Muscle layer of colon (tissue), 2 donors: ENCODE measurements at regions not wholly inside any gene's neighbourhood (a gene's known extent, or its start where the extent isn't known, plus 50 kb on each side); places are given as distances from the start of the nearest gene placed in this dataset.
"Not testable (repeated sequence)": the region's sequence is repeated elsewhere in the genome, so short reads cannot be mapped to it uniquely, and the experiment has no call there.

Source experiments
- H3K27ac ChIP-seq: one replicate; pipeline ENCODE4 v1.7.0; 2013; ENCODE audit warnings: low read depth, mild to moderate bottlenecking, low read length, moderate library complexity
- H3K27me3 ChIP-seq, 2 donors: one replicate each; pipeline ENCODE4 v1.7.0; 2013; ENCODE audit warnings: low read length in 2 of 2, mild to moderate bottlenecking in 2 of 2; ENCODE audit not compliant: insufficient read depth in 2 of 2, control insufficient read depth in 1 of 2
- H3K36me3 ChIP-seq: one replicate; pipeline ENCODE4 v1.7.0; 2013; ENCODE audit warnings: mild to moderate bottlenecking, low read length; ENCODE audit not compliant: insufficient read depth
- H3K4me1 ChIP-seq: one replicate; pipeline ENCODE4 v1.7.0; 2013; ENCODE audit warnings: mild to moderate bottlenecking, low read length; ENCODE audit not compliant: insufficient read depth
- H3K4me3 ChIP-seq, 2 donors: one replicate each; pipeline ENCODE4 v1.7.0; 2013; ENCODE audit warnings: low read length in 2 of 2, low read depth in 1 of 2, mild to moderate bottlenecking in 1 of 2, moderate library complexity in 1 of 2
- H3K9ac ChIP-seq: one replicate; pipeline ENCODE4 v1.7.0; 2013; ENCODE audit warnings: low read length
- H3K9me3 ChIP-seq: one replicate; pipeline ENCODE4 v1.7.0; 2013; ENCODE audit warnings: mild to moderate bottlenecking, low read length
- donor health status: abdominal sarcoma.
- donor health status: Adenocarcinoma of cecum.

DNA sequence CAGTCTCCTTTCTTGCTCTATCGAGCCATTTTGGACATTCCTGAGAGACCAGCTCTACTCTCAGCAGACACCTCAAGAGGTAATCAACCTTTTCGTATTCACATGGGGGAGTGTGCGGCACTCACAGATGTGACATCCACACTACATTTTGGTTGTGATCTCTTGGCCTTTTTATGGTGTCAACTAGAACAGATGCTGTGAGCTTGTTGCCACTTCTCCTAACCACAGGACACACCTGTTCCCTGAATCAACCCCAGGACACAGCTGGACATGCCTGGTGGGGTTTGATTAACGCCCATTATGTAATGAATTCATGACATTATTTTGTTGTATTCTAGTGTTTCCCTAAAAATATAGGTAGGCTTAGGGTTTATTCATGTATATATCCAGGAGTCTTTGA, 1143.6 kb downstream of the TMEM121 start:
- no peak overlapping the region for H3K27ac ChIP-seq
- no peak overlapping the region for H3K4me3 ChIP-seq
- H3K36me3 ChIP-seq, result no peaks in the 10 kb centered on the region
- H3K9me3 ChIP-seq, result no peaks in the 10 kb centered on the region
- no peaks in the 10 kb centered on the region for H3K4me1 ChIP-seq
- H3K9ac ChIP-seq, result no peak overlapping the region
- peaks cover 0 to 4% of the 10 kb centered on the region in 2 donors for H3K27me3 ChIP-seq

DNA sequence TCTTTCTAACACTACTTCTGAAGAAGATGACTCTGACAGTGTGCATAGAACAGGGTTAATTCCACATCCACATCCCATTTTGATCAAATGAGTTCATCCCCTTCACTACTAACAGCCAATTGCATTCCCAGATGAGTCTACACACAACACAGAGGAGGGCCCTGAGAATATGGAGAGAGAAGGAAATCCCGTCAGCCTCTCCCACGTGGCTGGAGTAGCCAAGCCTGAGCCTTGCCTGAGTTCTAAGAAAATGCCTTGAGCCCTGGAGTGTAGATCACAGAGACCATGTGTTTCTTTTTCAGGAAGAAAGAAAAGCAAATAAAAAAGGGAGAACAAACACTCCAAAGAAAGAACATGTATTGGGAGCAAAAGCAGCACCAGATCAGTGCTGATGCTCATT, 1147.7 kb downstream of the TMEM121 start:
- H3K4me1 ChIP-seq, result not testable (repeated sequence)

DNA sequence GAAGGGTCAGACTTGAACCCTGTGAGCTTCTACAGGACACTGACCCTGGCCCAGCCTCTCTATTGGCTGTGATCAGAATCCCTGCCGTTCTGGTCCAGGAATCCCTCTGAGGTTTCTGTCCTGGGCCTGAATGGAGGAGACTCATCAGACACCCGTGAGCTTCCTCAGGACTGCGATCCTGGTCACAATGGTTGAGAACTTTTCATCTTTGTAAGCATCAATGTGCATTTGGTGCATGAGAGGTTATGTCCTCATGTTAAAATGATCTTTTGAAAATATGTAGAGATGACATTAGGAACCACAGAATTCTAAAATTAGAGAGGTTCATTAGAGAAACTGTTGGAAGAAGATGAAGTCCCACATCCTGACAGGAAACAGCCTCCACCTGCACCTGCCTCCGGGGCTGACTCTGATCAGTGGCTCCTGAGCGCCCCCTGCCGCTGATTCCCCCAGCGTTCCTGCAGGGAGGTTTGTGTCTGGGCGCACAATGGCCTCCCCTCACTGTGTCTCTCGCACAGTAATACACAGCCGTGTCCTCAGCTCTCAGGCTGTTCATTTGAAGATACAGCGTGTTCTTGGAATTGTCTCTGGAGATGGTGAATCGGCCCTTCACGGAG, 1148.2 kb downstream of the TMEM121 start:
- not testable (repeated sequence) for H3K9me3 ChIP-seq, H3K27me3 ChIP-seq, H3K27ac ChIP-seq, H3K4me3 ChIP-seq, H3K4me1 ChIP-seq, H3K9ac ChIP-seq, H3K36me3 ChIP-seq

More for the DNA sequence above, 1147.7 kb downstream of the TMEM121 start:
- not testable (repeated sequence) for H3K9me3 ChIP-seq, H3K9ac ChIP-seq, H3K36me3 ChIP-seq, H3K4me3 ChIP-seq, H3K27me3 ChIP-seq, H3K27ac ChIP-seq

DNA sequence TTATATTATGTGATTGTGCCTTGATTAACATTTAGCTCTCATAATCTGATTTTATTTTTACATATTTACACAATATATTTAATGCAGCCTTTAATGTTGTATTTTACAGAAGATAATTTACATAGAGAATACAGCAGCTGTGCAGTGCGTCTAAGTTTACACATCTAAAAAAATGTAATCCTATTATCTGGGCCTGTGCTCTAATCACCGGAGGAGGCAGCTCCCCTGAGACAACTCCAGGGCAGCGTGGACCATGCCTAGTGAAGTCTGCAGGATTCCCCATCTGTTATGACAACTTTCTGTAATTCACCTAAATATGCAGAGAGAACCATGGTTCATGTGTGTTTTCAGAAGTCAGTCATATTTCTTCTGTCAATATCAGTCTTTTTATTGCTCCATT, 1149.3 kb downstream of the TMEM121 start:
- H3K4me1 ChIP-seq, H3K9ac ChIP-seq, H3K27me3 ChIP-seq, H3K36me3 ChIP-seq, H3K9me3 ChIP-seq, H3K27ac ChIP-seq, H3K4me3 ChIP-seq: not testable (repeated sequence)

DNA sequence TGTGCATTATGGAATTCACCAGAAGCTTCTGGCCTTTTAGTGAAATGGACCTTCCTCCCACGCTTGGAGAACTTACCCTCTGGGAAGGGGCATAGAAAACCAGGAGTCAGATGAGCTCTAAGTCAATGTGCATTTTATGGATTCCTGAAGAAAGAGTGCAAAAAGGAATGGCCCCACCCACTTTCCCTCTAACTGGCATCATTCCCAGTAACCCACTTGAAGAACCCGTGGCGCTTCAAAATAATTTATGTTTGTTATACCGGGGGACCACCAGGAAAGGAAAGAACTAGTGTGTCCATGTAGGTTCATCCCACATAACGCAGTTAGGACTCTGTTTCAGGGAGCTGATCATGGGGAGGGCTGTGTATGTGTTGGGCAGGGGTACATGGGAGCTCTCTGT, 1153.4 kb downstream of the TMEM121 start:
- Histone ChIP-seq H3K27me3 (no peaks in the 10 kb centered on the region), H3K27ac (no peak overlapping the region), H3K4me1 (no peaks in the 10 kb centered on the region), H3K9me3 (no peaks in the 10 kb centered on the region), H3K36me3 (no peaks in the 10 kb centered on the region), H3K9ac (no peak overlapping the region), H3K4me3 (no peak overlapping the region)

DNA sequence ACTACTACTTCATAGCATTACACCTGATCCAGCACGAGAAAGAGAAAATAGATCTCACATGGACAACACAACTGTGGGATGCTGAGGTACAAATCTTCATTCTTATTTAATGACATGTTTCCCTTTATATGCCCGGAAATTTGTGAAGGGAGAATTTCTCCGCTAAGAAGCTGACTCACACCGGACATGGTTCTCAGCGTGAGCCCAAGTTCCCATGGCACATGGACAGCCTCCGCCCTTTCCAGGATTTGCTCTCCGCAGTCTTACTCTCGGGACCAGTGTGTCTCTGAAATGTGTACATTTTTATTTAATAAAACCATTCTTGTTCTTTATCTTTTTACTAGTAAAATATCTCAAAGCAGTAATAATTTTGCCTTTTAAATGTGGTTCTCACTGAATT, 1154.8 kb downstream of the TMEM121 start:
- Histone ChIP-seq H3K27ac (no peak overlapping the region), H3K9ac (no peak overlapping the region), H3K36me3 (no peaks in the 10 kb centered on the region), H3K4me3 (no peak overlapping the region), H3K4me1 (no peaks in the 10 kb centered on the region), H3K27me3 (no peaks in the 10 kb centered on the region), H3K9me3 (no peaks in the 10 kb centered on the region)

DNA sequence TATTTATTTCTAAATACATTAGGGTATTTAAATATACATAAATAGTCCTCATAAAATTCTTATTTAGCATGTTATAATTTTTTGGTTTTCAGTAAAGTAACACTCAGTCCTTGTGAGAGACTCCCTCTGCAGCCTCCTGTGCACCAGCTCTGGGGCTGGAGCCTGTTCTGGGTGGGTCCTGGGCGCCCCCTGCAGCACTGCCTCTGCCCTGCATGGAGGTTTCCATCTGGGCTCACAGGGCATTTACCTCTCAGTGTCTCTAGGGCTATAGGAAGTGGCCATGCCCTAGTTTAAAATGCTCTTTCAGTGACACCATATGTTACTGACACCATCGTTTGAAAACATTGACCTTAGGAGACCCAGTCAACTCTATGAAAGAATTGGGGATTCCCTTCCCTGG, 1155.2 kb downstream of the TMEM121 start:
- Histone ChIP-seq H3K9me3 (no peaks in the 10 kb centered on the region), H3K27ac (no peak overlapping the region), H3K4me3 (no peak overlapping the region), H3K4me1 (no peaks in the 10 kb centered on the region), H3K9ac (no peak overlapping the region), H3K36me3 (no peaks in the 10 kb centered on the region), H3K27me3 (no peaks in the 10 kb centered on the region)

DNA sequence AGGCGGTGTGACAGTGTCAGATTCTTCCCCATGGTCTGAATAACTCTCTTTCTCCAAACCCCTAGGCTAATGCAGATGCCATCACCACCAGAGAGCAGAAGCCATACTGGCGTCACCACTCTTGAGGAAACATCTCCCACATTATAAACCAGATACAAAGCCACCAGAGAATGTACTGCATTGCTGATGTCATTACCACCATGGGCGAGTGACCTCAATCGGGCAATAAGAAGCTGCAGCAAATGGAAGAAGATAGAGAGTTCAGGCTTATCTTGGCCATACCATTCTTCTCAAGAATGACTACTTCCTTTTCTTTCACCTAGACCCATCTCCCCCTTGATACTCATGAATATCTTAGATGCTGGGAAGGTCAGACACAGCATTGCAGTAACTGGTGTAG, 1157.2 kb downstream of the TMEM121 start:
- Histone ChIP-seq H3K4me1 (no peaks in the 10 kb centered on the region), H3K27ac (no peak overlapping the region), H3K9me3 (no peaks in the 10 kb centered on the region), H3K36me3 (no peaks in the 10 kb centered on the region), H3K9ac (no peak overlapping the region), H3K4me3 (no peak overlapping the region), H3K27me3 (no peaks in the 10 kb centered on the region)

DNA sequence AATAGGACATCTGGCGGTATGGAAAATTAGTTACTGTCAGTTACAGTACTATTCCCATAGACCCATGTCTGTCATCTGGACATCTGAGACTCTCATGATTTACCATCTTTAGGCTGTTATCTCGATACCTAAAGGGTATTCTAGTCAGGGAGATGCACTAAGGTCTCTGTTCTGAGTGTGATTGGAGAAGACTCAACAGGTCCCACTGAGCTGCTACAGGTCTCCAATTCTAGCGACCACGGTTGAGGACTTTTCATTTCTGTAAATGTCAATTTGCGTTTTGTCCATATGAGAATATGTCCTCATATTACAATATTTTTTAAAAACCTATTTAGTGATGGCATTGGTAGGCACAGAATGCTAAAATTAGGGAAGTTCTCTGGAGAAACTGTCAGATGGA, 1160.2 kb downstream of the TMEM121 start:
- Histone ChIP-seq H3K4me3 (no peak overlapping the region), H3K4me1 (no peaks in the 10 kb centered on the region), H3K27me3 (no peaks in the 10 kb centered on the region), H3K9me3 (no peaks in the 10 kb centered on the region), H3K9ac (no peak overlapping the region), H3K36me3 (no peaks in the 10 kb centered on the region), H3K27ac (no peak overlapping the region)

DNA sequence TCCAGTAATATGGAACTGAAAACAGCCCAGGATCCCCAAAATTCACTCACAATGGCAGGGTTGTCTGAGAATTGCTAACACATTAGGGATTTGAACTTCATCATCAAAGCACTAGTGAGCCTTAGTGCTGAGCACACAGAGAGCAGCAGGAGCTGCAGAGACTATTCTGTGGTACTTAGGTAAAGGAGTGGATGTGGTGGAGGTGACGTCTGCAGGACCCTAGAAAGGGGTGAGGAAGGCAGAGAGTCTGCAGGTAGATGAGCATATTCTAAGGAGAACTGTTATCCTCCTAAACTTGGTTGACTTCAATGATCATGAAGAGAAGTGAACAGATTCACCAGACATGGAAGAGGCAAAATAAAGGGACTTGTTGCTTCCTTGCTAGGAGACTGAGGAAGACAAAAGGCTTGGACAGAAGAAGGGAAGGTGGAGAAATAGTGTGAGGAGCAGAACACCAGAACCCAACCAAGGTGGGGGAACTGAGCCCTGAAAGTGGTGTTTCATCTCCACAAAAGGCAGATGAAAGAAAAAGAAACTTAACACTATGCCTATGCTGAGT, 1164.0 kb downstream of the TMEM121 start:
- Histone ChIP-seq H3K9ac (no peak overlapping the region), H3K27me3 (no peaks in the 10 kb centered on the region), H3K36me3 (no peaks in the 10 kb centered on the region), H3K4me1 (no peaks in the 10 kb centered on the region), H3K4me3 (no peak overlapping the region), H3K9me3 (no peaks in the 10 kb centered on the region), H3K27ac (no peak overlapping the region)

DNA sequence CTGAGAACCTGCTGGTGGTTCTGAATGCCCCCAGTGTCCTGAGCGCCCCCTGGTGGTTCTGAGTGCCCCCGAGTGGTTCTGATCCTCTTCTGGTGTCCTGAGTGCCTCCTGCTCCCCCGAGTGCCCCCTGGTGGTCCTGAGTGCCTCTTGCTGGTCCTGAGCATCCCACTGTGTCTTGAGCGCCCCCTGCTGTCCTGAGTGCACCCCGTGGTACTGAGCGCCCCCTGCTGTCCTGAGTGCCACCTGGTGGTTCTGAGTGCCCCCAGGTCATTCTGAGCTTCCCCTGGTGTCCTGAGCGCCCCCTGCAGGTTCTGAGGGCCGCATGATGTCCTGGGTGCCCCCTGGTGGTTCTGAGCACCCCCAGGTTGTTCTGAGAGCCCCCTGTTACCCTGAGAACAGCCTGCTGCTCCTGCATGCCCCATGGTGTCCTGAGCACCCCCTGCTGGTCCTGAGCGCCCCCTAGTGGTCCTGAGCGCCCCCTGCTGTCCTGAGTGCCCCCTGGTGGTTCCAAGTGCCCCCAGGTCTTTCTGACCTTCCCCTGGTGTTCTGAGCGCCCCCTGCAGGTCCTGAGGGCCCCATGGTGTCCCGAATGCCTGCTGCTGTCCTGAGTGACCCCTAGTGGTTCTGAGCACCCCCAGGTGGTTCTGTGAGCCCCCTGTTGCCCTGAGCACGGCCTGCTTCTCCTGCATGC, 1165.4 kb downstream of the TMEM121 start:
- H3K27me3 ChIP-seq, result no peaks in the 10 kb centered on the region
- H3K36me3 ChIP-seq, result no peaks in the 10 kb centered on the region
- H3K9ac ChIP-seq, result no peak overlapping the region
- no peaks in the 10 kb centered on the region for H3K4me1 ChIP-seq
- H3K9me3 ChIP-seq, result no peaks in the 10 kb centered on the region
- H3K4me3 ChIP-seq, result no peak overlapping the region
- H3K27ac ChIP-seq, result no peak overlapping the region
